Thyroid gland (tissue), 4 donors: ENCODE measurements at regions not wholly inside any gene's neighbourhood (a gene's known extent, or its start where the extent isn't known, plus 50 kb on each side); places are given as distances from the start of the nearest gene placed in this dataset.

ENCODE experiments used
- POLR2A ChIP-seq, 2 donors: fragments of 450-650 bp; IDR thresholded peaks; one replicate each; pipeline ENCODE4 v1.6.1; 2017; ENCODE audit warnings: antibody characterized with exemption in 2 of 2, mild to moderate bottlenecking in 2 of 2, moderate library complexity in 1 of 2
- TF ChIP-seq, protein P1 (sequence below), 6 experiments: fragments of 200-600 bp in 3 of 6; fragments of 450-650 bp in 3 of 6; sonication (generic) in 3 of 6; IDR thresholded peaks; one replicate each; pipeline ENCODE4 v1.5.1; 2016 to 2019; ENCODE audit warnings: antibody characterized with exemption in 6 of 6, mild to moderate bottlenecking in 2 of 6, inconsistent platforms in 1 of 6, moderate library complexity in 1 of 6

DNA sequence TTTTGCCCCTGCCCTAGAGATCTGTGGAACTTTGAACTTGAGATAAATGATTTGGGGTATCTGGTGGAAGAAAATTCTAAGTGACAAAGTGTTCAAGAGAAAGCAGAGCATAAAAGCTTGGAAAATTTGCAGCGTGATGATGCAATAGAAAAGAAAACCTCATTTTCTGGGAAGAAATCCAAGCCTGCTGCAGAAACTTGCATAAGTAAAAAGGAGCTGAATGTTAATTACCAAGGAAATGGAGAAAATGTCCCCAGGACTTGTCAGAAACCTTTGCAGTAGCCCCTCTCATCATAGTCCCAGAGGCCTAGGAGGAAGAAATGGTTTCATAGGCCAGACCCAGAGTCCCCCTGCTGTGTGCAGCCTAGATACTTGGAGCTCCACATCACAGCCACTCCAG, 686.9 kb downstream of the FAM181B start:
- no peak for TF ChIP-seq POLR2A (IDR thresholded peaks at IDR 0.05)
- TF ChIP-seq, protein P1, sequence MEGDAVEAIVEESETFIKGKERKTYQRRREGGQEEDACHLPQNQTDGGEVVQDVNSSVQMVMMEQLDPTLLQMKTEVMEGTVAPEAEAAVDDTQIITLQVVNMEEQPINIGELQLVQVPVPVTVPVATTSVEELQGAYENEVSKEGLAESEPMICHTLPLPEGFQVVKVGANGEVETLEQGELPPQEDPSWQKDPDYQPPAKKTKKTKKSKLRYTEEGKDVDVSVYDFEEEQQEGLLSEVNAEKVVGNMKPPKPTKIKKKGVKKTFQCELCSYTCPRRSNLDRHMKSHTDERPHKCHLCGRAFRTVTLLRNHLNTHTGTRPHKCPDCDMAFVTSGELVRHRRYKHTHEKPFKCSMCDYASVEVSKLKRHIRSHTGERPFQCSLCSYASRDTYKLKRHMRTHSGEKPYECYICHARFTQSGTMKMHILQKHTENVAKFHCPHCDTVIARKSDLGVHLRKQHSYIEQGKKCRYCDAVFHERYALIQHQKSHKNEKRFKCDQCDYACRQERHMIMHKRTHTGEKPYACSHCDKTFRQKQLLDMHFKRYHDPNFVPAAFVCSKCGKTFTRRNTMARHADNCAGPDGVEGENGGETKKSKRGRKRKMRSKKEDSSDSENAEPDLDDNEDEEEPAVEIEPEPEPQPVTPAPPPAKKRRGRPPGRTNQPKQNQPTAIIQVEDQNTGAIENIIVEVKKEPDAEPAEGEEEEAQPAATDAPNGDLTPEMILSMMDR (IDR thresholded peaks at IDR 0.05), result no peak
